OCI-LY7 (cell line): ENCODE measurements at regions not wholly inside any gene's neighbourhood (a gene's known extent, or its start where the extent isn't known, plus 50 kb on each side); places are given as distances from the start of the nearest gene placed in this dataset.

Experiments
- EZH2phosphoT487 ChIP-seq: fragments of 200-600 bp; sonication (generic); IDR thresholded peaks from 2 replicates; pipeline ENCODE4 v1.6.1; 2018; ENCODE audit warnings: low read depth, borderline replicate concordance, mild to moderate bottlenecking, mixed run types, antibody characterized with exemption, low read length, moderate library complexity, mixed read lengths
- TF ChIP-seq, protein P1 (sequence below): fragments of 200-600 bp; sonication (generic); conservative IDR thresholded peaks from 2 replicates; pipeline ENCODE4 v1.5.1; 2014; ENCODE audit warnings: mild to moderate bottlenecking, antibody characterized with exemption, low read length, moderate library complexity, mixed read lengths

DNA sequence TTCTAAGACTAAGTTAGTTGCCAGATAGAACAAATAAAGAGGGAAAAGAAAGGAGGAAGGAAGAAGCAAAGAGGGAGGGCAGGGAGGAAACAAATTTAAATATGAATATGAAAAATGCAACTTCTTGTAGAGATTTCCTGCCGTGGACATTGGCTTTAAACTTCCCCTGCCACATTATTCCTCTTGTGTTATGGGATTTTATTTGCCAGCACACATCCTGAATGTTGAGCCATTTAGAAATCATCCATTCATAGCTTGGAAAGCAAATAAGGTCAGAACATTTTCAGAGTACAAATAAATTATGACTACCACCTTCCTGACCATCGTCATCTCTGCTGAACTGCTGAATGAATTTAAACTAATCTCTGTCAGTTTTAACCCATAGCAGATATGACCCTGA, 911.9 kb upstream of the LRRN3 start:
- no peak for TF ChIP-seq EZH2phosphoT487
- TF ChIP-seq, protein P1, sequence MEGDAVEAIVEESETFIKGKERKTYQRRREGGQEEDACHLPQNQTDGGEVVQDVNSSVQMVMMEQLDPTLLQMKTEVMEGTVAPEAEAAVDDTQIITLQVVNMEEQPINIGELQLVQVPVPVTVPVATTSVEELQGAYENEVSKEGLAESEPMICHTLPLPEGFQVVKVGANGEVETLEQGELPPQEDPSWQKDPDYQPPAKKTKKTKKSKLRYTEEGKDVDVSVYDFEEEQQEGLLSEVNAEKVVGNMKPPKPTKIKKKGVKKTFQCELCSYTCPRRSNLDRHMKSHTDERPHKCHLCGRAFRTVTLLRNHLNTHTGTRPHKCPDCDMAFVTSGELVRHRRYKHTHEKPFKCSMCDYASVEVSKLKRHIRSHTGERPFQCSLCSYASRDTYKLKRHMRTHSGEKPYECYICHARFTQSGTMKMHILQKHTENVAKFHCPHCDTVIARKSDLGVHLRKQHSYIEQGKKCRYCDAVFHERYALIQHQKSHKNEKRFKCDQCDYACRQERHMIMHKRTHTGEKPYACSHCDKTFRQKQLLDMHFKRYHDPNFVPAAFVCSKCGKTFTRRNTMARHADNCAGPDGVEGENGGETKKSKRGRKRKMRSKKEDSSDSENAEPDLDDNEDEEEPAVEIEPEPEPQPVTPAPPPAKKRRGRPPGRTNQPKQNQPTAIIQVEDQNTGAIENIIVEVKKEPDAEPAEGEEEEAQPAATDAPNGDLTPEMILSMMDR = no peak
